ENCODE measurements at regions not wholly inside any gene's neighbourhood (a gene's known extent, or its start where the extent isn't known, plus 50 kb on each side); places are given as distances from the start of the nearest gene placed in this dataset.

DNA sequence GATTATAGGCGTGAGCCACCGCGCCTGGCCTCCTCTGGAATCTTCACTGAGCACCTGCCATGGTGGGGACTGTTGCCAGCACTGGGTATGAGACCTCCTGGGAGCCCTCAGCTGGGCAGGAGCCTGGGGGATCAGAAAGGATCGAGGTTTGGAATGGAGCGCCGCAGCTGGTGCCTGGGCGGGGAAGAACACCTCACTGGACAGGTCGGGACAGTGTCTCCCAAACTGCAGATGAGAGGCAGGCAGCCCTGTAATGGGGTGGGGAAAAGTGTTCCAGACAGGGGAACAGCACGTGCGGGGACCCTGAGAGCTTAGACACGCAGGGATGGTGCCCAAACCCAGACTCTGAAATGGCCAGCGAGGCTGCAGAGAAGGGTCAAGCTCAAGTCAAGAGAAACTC lies 150.9 kb upstream of the C1orf174 start:
- Histone ChIP-seq H3K36me3 (no peaks in the 10 kb centered on the region), H3K9me3 (no peaks in the 10 kb centered on the region), H3K27ac (replicated peaks in 1 of 4) (no peak overlapping the region), H3K4me3 (no peak overlapping the region), H3K27me3 (peaks cover 0 to 80% (median 0%) of the 10 kb centered on the region in 4 donors), H3K4me1 (no peaks in the 10 kb centered on the region)
- no peak for DNase-seq (ENCODE audit: extremely low spot score)
- intact Hi-C loops (cut with DNase I) = no loop called here
- WGBS = 86% methylated on average over 12 of the region's 12 CpGs
- TF ChIP-seq POLR2AphosphoS5 (IDR thresholded peaks at IDR 0.05) = no peak

DNA sequence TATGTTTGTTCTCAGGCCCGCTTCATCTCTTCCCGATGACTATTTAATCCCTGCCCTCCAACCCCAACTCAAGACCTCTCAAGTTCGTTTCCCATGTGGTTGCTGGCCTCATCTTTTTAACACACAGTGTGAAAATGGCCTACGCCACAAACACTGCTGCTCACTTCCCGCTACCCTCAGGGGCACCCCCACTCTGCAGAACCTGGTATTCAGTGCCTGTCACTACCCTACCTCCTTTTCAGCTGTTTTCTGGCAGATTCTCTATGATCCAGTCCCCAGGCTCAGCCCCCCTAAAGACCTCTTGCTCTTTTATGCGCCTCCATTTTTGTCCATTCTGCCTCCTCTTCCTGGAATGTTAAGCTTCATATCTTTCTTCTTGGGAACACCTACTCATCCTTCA lies 152.6 kb upstream of the C1orf174 start:
- Histone ChIP-seq H3K4me1 (no peaks in the 10 kb centered on the region), H3K9me3 (no peaks in the 10 kb centered on the region), H3K27ac (replicated peaks in 1 of 4) (no peak overlapping the region), H3K27me3 (peaks cover 0 to 83% (median 0%) of the 10 kb centered on the region in 4 donors), H3K4me3 (no peak overlapping the region), H3K36me3 (no peaks in the 10 kb centered on the region)
- 79% methylated on average over 6 of the region's 6 CpGs for WGBS
- no peak for DNase-seq (ENCODE audit: extremely low spot score)
- TF ChIP-seq, protein P1, sequence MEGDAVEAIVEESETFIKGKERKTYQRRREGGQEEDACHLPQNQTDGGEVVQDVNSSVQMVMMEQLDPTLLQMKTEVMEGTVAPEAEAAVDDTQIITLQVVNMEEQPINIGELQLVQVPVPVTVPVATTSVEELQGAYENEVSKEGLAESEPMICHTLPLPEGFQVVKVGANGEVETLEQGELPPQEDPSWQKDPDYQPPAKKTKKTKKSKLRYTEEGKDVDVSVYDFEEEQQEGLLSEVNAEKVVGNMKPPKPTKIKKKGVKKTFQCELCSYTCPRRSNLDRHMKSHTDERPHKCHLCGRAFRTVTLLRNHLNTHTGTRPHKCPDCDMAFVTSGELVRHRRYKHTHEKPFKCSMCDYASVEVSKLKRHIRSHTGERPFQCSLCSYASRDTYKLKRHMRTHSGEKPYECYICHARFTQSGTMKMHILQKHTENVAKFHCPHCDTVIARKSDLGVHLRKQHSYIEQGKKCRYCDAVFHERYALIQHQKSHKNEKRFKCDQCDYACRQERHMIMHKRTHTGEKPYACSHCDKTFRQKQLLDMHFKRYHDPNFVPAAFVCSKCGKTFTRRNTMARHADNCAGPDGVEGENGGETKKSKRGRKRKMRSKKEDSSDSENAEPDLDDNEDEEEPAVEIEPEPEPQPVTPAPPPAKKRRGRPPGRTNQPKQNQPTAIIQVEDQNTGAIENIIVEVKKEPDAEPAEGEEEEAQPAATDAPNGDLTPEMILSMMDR (IDR thresholded peaks at IDR 0.05) = no peak
- no peak for TF ChIP-seq POLR2A (IDR thresholded peaks at IDR 0.05; ENCODE audit: low read depth)
- intact Hi-C loops (cut with DNase I) = no loop called here

GRCh38 chr1:4053160-4053748 lies 153.2 kb upstream of the C1orf174 start:
- TF ChIP-seq POLR2A (IDR thresholded peaks at IDR 0.05; ENCODE audit: low read depth) = no peak
- TF ChIP-seq, protein P1 (IDR thresholded peaks at IDR 0.05) = no peak
- TF ChIP-seq POLR2AphosphoS5 (IDR thresholded peaks at IDR 0.05) = no peak
- TF ChIP-seq EP300 (IDR thresholded peaks at IDR 0.05) = no peak
- 71% methylated on average over 5 of the region's 8 CpGs for WGBS
- H3K4me3 ChIP-seq = no peak overlapping the region
- H3K9me3 ChIP-seq = no peaks in the 10 kb centered on the region
- H3K27ac ChIP-seq (replicated peaks in 1 of 4) = no peak overlapping the region
- no peaks in the 10 kb centered on the region for H3K36me3 ChIP-seq
- H3K4me1 ChIP-seq = no peaks in the 10 kb centered on the region
- peaks cover 0 to 83% (median 0%) of the 10 kb centered on the region in 4 donors for H3K27me3 ChIP-seq
- intact Hi-C loops (cut with DNase I) = no loop called here
- DNase-seq (ENCODE audit: extremely low spot score) = no peak

- no peak overlapping the region for H3K4me3 ChIP-seq
- no peak overlapping the region for H3K27ac ChIP-seq (replicated peaks in 1 of 4)
- no peak for DNase-seq (ENCODE audit: extremely low spot score)
- 83% methylated on average over 3 of the region's 5 CpGs for WGBS
- TF ChIP-seq POLR2AphosphoS5 (IDR thresholded peaks at IDR 0.05) = no peak
- no peak for TF ChIP-seq EP300 (IDR thresholded peaks at IDR 0.05)
- TF ChIP-seq POLR2A (IDR thresholded peaks at IDR 0.05; ENCODE audit: low read depth) = no peak
- TF ChIP-seq, protein P1 (IDR thresholded peaks at IDR 0.05) = no peak
- H3K9me3 ChIP-seq = no peaks in the 10 kb centered on the region
- no peaks in the 10 kb centered on the region for H3K4me1 ChIP-seq
- intact Hi-C loops (cut with DNase I) = no loop called here
- no peaks in the 10 kb centered on the region for H3K36me3 ChIP-seq
- peaks cover 0 to 83% (median 0%) of the 10 kb centered on the region in 4 donors for H3K27me3 ChIP-seq
Measured at GRCh38 chr1:4053774-4054173, 153.7 kb upstream of the C1orf174 start.

- TF ChIP-seq POLR2A (IDR thresholded peaks at IDR 0.05; ENCODE audit: low read depth) (no peak), EP300 (IDR thresholded peaks at IDR 0.05) (no peak), POLR2AphosphoS5 (IDR thresholded peaks at IDR 0.05) (no peak)
- TF ChIP-seq, protein P1 (IDR thresholded peaks at IDR 0.05) = no peak
- intact Hi-C loops (cut with DNase I) = no loop called here
- no peaks in the 10 kb centered on the region for H3K36me3 ChIP-seq
- no peaks in the 10 kb centered on the region for H3K4me1 ChIP-seq
- H3K27ac ChIP-seq (replicated peaks in 1 of 4) = no peak overlapping the region
- no peak for DNase-seq (ENCODE audit: extremely low spot score)
- H3K4me3 ChIP-seq = no peak overlapping the region
- peaks cover 0 to 71% (median 0%) of the 10 kb centered on the region in 4 donors for H3K27me3 ChIP-seq
- no peaks in the 10 kb centered on the region for H3K9me3 ChIP-seq
- WGBS = 62% methylated on average over 3 of the region's 16 CpGs
Measured at GRCh38 chr1:4055294-4055967, 155.4 kb upstream of the C1orf174 start.
